C4-2B (cell line): ENCODE measurements at regions not wholly inside any gene's neighbourhood (a gene's known extent, or its start where the extent isn't known, plus 50 kb on each side); places are given as distances from the start of the nearest gene placed in this dataset.
A peak's percentile ranks its signal among the peaks of the same experiment; 100 is the strongest.

ENCODE experiments used
- H3K27ac ChIP-seq: fragments of 450-650 bp; 2 replicates; pipeline ENCODE4 v1.5.1; 2017
- CTCF ChIP-seq: fragments of 450-650 bp; conservative IDR thresholded peaks from 2 replicates; pipeline ENCODE4 v1.5.1; 2017; ENCODE audit warnings: mild to moderate bottlenecking
- ZFX ChIP-seq: fragments of 450-650 bp; IDR thresholded peaks from 2 replicates; pipeline ENCODE4 v1.6.1; 2017

- H3K27ac ChIP-seq, result no peak overlapping the region
- TF ChIP-seq ZFX (no peak), CTCF (no peak)
Measured at GRCh38 chr22:48588878-48589450, 1238.7 kb downstream of the BRD1 start.

- H3K27ac ChIP-seq, result no peak overlapping the region
- TF ChIP-seq CTCF (no peak), ZFX (no peak)
Measured at GRCh38 chr22:48588151-48588877, 1239.4 kb downstream of the BRD1 start.

- H3K27ac ChIP-seq, result peak overlapping the region; percentile 58
- TF ChIP-seq CTCF (no peak), ZFX (no peak)
Measured at GRCh38 chr22:48587236-48587865, 1240.3 kb downstream of the BRD1 start.

DNA sequence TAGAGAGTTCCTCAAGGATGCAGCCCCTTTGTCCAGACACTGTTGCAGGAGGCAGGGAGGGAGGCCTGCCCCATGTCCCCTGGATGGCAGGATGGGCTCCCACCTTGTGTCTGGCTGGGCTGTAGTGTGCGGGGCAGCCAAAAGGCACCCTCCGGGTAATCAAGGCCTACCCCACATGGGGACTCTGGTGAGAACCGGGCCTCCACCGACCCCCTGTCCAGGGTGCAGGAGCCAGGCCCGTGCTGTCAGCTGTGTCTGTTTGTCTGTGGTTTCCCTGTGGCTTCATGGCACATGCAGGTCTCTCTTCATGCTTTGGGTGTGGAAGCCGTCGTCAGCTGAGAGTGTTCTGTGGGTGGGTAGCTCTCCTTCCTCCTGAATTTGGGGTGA, 1240.9 kb downstream of the BRD1 start:
- TF ChIP-seq CTCF (no peak), ZFX (no peak)
- H3K27ac ChIP-seq, result peak overlapping the region; percentile 58

GRCh38 chr22:48585916-48586798, 1241.5 kb downstream of the BRD1 start:
- peak overlapping the region; percentile 58 for H3K27ac ChIP-seq
- TF ChIP-seq CTCF, result no peak
- no peak for TF ChIP-seq ZFX

DNA sequence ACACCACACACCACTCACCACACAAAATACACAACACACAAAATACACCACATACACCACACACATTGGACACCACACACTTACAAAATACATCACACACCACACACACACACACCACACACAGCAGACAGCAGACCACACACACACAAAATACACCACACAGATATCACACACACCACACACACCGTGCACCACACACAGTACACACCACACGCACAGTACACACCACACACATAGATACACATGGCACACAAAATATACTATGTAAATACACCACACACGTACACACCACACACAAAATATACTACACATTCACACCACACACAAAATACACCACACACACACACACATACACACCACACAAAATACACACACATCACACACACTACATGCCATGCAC, 1243.5 kb downstream of the BRD1 start:
- no peak for TF ChIP-seq ZFX
- no peak for TF ChIP-seq CTCF
- no peak overlapping the region for H3K27ac ChIP-seq
